ENCODE measurements at regions not wholly inside any gene's neighbourhood (a gene's known extent, or its start where the extent isn't known, plus 50 kb on each side); places are given as distances from the start of the nearest gene placed in this dataset.

- Mint-ChIP-seq H3K4me3 (ENCODE audit: unreplicated experiment) (no peak overlapping the region), H3K27ac (ENCODE audit: unreplicated experiment) (no peak overlapping the region)
- intact Hi-C loops (cut with micrococcal nuclease; ENCODE audit: unreplicated experiment) = no loop called here
These were observed 1080.0 kb downstream of the DSC3 start for GRCh38 chr18:29962579-29962978.

GRCh38 chr18:29960539-29960938, 1082.0 kb downstream of the DSC3 start:
- no peak for TF ChIP-seq CTCF (IDR thresholded peaks at IDR 0.05; ENCODE audit: insufficient read depth in 1 of 2, low read depth in 1 of 2, low read length in 1 of 2, severe bottlenecking in 1 of 2, unreplicated experiment in 1 of 2)
- no peak overlapping the region for H3K27ac Mint-ChIP-seq (ENCODE audit: unreplicated experiment)
- H3K9me3 Mint-ChIP-seq (ENCODE audit: unreplicated experiment) = no peaks in the 10 kb centered on the region
- Histone ChIP-seq H3K4me1 (no peaks in the 10 kb centered on the region), H3K9me3 (no peaks in the 10 kb centered on the region), H3K27me3 (replicated peaks; ENCODE audit: control insufficient read depth, insufficient read depth, low read length) (no peaks in the 10 kb centered on the region), H3K36me3 (ENCODE audit: control insufficient read depth, insufficient read depth, low read length) (no peaks in the 10 kb centered on the region), H3K4me3 (ENCODE audit: low read depth, low read length) (no peak overlapping the region)
- ChIA-PET CTCF (no interaction called here), POLR2A (no interaction called here)
- H3K36me3 Mint-ChIP-seq (ENCODE audit: insufficient read depth, unreplicated experiment) = no peaks in the 10 kb centered on the region
- peaks cover 4% of the 10 kb centered on the region for H3K4me1 Mint-ChIP-seq (ENCODE audit: low read depth, unreplicated experiment)
- no peaks in the 10 kb centered on the region for H3K27me3 Mint-ChIP-seq (ENCODE audit: insufficient read depth, unreplicated experiment)
- DNase-seq = no peak
- intact Hi-C loops (cut with micrococcal nuclease; ENCODE audit: unreplicated experiment) = no loop called here
- no peak overlapping the region for H3K4me3 Mint-ChIP-seq (ENCODE audit: unreplicated experiment)
- no TSS peak for BruUV-seq (replicated peaks)

More at GRCh38 chr18:29962579-29962978, 1080.0 kb downstream of the DSC3 start:
- no peaks in the 10 kb centered on the region for H3K9me3 ChIP-seq
- POLR2A ChIA-PET = no interaction called here
- DNase-seq = no peak
- no peaks in the 10 kb centered on the region for H3K36me3 ChIP-seq (ENCODE audit: control insufficient read depth, insufficient read depth, low read length)
- no peak for TF ChIP-seq CTCF (IDR thresholded peaks at IDR 0.05; ENCODE audit: insufficient read depth in 1 of 2, low read depth in 1 of 2, low read length in 1 of 2, severe bottlenecking in 1 of 2, unreplicated experiment in 1 of 2)
- H3K4me3 ChIP-seq (ENCODE audit: low read depth, low read length) = no peak overlapping the region
- no peaks in the 10 kb centered on the region for H3K4me1 ChIP-seq
- Mint-ChIP-seq H3K4me1 (ENCODE audit: low read depth, unreplicated experiment) (peaks cover 4% of the 10 kb centered on the region), H3K27me3 (ENCODE audit: insufficient read depth, unreplicated experiment) (no peaks in the 10 kb centered on the region), H3K9me3 (ENCODE audit: unreplicated experiment) (no peaks in the 10 kb centered on the region), H3K36me3 (ENCODE audit: insufficient read depth, unreplicated experiment) (no peaks in the 10 kb centered on the region)
- H3K27me3 ChIP-seq (replicated peaks; ENCODE audit: control insufficient read depth, insufficient read depth, low read length) = no peaks in the 10 kb centered on the region
- CTCF ChIA-PET = interaction anchor here (0.5 kb wide), 1 partner anchor 111 kb away, joined by 3 read pairs; no protein-coding TSS in a partner anchor
- no TSS peak for BruUV-seq (replicated peaks)

- BruUV-seq (replicated peaks) = no TSS peak
- POLR2A ChIA-PET = no interaction called here
These were observed 1112.3 kb downstream of the DSC3 start for GRCh38 chr18:29930231-29930630.

More at GRCh38 chr18:29930231-29930630, 1112.3 kb downstream of the DSC3 start:
- Mint-ChIP-seq H3K4me3 (ENCODE audit: unreplicated experiment) (no peak overlapping the region), H3K36me3 (ENCODE audit: insufficient read depth, unreplicated experiment) (no peaks in the 10 kb centered on the region), H3K27me3 (ENCODE audit: insufficient read depth, unreplicated experiment) (no peaks in the 10 kb centered on the region), H3K27ac (ENCODE audit: unreplicated experiment) (no peak overlapping the region), H3K4me1 (ENCODE audit: low read depth, unreplicated experiment) (no peaks in the 10 kb centered on the region), H3K9me3 (ENCODE audit: unreplicated experiment) (no peaks in the 10 kb centered on the region)
- TF ChIP-seq CTCF (IDR thresholded peaks at IDR 0.05; ENCODE audit: insufficient read depth in 1 of 2, low read depth in 1 of 2, low read length in 1 of 2, severe bottlenecking in 1 of 2, unreplicated experiment in 1 of 2) = no peak
- intact Hi-C loops (cut with micrococcal nuclease; ENCODE audit: unreplicated experiment) = no loop called here
- Histone ChIP-seq H3K9me3 (no peaks in the 10 kb centered on the region), H3K36me3 (ENCODE audit: control insufficient read depth, insufficient read depth, low read length) (no peaks in the 10 kb centered on the region), H3K4me3 (ENCODE audit: low read depth, low read length) (no peak overlapping the region), H3K4me1 (no peaks in the 10 kb centered on the region), H3K27me3 (replicated peaks; ENCODE audit: control insufficient read depth, insufficient read depth, low read length) (no peaks in the 10 kb centered on the region)
- CTCF ChIA-PET = no interaction called here
- no peak for DNase-seq
